SU-DHL-6 (cell line): ENCODE measurements at regions not wholly inside any gene's neighbourhood (a gene's known extent, or its start where the extent isn't known, plus 50 kb on each side); places are given as distances from the start of the nearest gene placed in this dataset.

Experiments
- H2AFZ ChIP-seq: fragments of 200-600 bp; sonication (generic); 2 replicates; pipeline ENCODE4 v1.6.1; 2014; ENCODE audit warnings: low read depth, mild to moderate bottlenecking, moderate library complexity, mixed read lengths, antibody characterized with exemption, low read length; ENCODE audit not compliant: severe bottlenecking
- H3F3A ChIP-seq: fragments of 200-600 bp; shearing (Covaris generic); 2 replicates; pipeline ENCODE4 v1.6.0; 2016; ENCODE audit warnings: antibody characterized with exemption, mild to moderate bottlenecking; ENCODE audit not compliant: insufficient read depth
- H3K27ac ChIP-seq: fragments of 200-600 bp; sonication (generic); 2 replicates; pipeline ENCODE4 v1.5.1; 2016; ENCODE audit warnings: low read depth, mild to moderate bottlenecking, low read length, moderate library complexity, mixed read lengths
- H3K27me3 ChIP-seq: fragments of 200-600 bp; sonication (generic), shearing (Covaris generic); 2 replicates; pipeline ENCODE4 v1.6.0; 2014; ENCODE audit warnings: mild to moderate bottlenecking, low read length
- H3K36me3 ChIP-seq: fragments of 200-600 bp; sonication (generic); 2 replicates; pipeline ENCODE4 v1.6.1; 2014; ENCODE audit warnings: mild to moderate bottlenecking, low read length, mixed read lengths
- H3K4me2 ChIP-seq: fragments of 300-600, 200-600 bp; shearing (Covaris generic), sonication (generic); 2 replicates; pipeline ENCODE4 v1.6.0; 2014; ENCODE audit warnings: low read length, low read depth, mild to moderate bottlenecking; ENCODE audit not compliant: poor library complexity, severe bottlenecking
- H3K4me3 ChIP-seq: fragments of 200-600 bp; sonication (generic); 2 replicates; pipeline ENCODE4 v1.5.1; 2014; ENCODE audit warnings: antibody characterized with exemption, low read length, mild to moderate bottlenecking, mixed read lengths; ENCODE audit not compliant: insufficient read depth, poor library complexity, severe bottlenecking
- H3K79me2 ChIP-seq: fragments of 200-600 bp; sonication (generic); 2 replicates; pipeline ENCODE4 v1.6.1; 2014; ENCODE audit warnings: mild to moderate bottlenecking, low read length, moderate library complexity; ENCODE audit not compliant: insufficient read depth
- H3K9ac ChIP-seq: fragments of 200-600 bp; sonication (generic); 2 replicates; pipeline ENCODE4 v1.7.0; 2014; ENCODE audit warnings: mild to moderate bottlenecking, low read length
- H3K9me2 ChIP-seq: fragments of 200-600 bp; sonication (generic); replicated peaks from 2 replicates; pipeline ENCODE4 v1.6.1; 2014; ENCODE audit warnings: low read length; ENCODE audit not compliant: insufficient read depth
- H3K9me3 ChIP-seq: fragments of 200-600 bp; sonication (generic); 2 replicates; pipeline ENCODE4 v1.6.1; 2014; ENCODE audit warnings: low read length, mixed read lengths; ENCODE audit not compliant: insufficient read depth
- H4K20me1 ChIP-seq: fragments of 200-600 bp; sonication (generic); 2 replicates; pipeline ENCODE4 v1.6.1; 2014; ENCODE audit warnings: low read depth, mild to moderate bottlenecking, antibody characterized with exemption, low read length, moderate library complexity, mixed read lengths
- EZH2phosphoT487 ChIP-seq: fragments of 200-600 bp; sonication (generic), shearing (Covaris generic); conservative IDR thresholded peaks from 2 replicates; pipeline ENCODE4 v1.6.1; 2018; ENCODE audit warnings: mild to moderate bottlenecking, antibody characterized with exemption, low read length, moderate library complexity, mixed read lengths
- TF ChIP-seq, protein P1 (sequence below): fragments of 200-600 bp; sonication (generic); IDR thresholded peaks from one replicate; pipeline ENCODE4 v1.5.1; 2017; ENCODE audit warnings: antibody characterized with exemption, mild to moderate bottlenecking, low read length, moderate library complexity; ENCODE audit not compliant: insufficient read depth, poor library complexity, severe bottlenecking

DNA sequence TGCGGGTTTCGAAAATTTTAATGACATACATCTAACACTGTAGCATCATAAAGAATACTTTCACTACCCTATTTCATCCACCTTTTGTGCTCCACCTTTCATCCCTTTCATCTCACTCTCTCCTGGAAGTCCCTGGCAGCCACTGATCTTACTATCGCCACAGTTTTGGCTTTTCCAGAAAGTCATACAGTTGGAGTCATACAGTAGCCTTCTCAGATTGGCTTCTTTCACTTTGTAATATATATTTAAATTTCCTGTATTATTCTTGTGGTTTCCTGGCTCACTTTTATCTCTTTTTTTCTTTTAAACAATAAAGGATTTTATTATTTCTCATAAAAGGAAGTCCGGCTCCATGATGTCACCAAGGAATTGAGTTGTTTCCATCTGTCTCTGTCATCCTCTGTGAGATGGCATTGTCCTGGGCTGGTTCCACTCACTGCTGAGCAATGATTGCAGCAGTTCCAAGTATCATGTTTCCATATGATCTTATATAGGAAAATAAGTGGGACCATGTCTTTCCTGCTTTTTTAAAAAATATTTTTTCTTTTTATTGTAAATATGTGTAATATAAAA lies 626.3 kb downstream of the POM121L12 start:
- H3K9me2 ChIP-seq = no peaks in the 10 kb centered on the region
- no peaks in the 10 kb centered on the region; the same call in 1 of the 2 replicates for H3K9me3 ChIP-seq
- H4K20me1 ChIP-seq = no peaks in the 10 kb centered on the region
- H2AFZ ChIP-seq = no peak overlapping the region
- H3K79me2 ChIP-seq = no peaks in the 10 kb centered on the region
- H3K36me3 ChIP-seq = no peaks in the 10 kb centered on the region
- TF ChIP-seq, protein P1, sequence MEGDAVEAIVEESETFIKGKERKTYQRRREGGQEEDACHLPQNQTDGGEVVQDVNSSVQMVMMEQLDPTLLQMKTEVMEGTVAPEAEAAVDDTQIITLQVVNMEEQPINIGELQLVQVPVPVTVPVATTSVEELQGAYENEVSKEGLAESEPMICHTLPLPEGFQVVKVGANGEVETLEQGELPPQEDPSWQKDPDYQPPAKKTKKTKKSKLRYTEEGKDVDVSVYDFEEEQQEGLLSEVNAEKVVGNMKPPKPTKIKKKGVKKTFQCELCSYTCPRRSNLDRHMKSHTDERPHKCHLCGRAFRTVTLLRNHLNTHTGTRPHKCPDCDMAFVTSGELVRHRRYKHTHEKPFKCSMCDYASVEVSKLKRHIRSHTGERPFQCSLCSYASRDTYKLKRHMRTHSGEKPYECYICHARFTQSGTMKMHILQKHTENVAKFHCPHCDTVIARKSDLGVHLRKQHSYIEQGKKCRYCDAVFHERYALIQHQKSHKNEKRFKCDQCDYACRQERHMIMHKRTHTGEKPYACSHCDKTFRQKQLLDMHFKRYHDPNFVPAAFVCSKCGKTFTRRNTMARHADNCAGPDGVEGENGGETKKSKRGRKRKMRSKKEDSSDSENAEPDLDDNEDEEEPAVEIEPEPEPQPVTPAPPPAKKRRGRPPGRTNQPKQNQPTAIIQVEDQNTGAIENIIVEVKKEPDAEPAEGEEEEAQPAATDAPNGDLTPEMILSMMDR = no peak
- TF ChIP-seq EZH2phosphoT487 = no peak
- no peak overlapping the region for H3K4me2 ChIP-seq
- H3K27me3 ChIP-seq = no peaks in the 10 kb centered on the region
- H3F3A ChIP-seq = no peaks in the 10 kb centered on the region
- H3K27ac ChIP-seq = no peak overlapping the region
- no peak overlapping the region for H3K4me3 ChIP-seq
- H3K9ac ChIP-seq = no peak overlapping the region

DNA sequence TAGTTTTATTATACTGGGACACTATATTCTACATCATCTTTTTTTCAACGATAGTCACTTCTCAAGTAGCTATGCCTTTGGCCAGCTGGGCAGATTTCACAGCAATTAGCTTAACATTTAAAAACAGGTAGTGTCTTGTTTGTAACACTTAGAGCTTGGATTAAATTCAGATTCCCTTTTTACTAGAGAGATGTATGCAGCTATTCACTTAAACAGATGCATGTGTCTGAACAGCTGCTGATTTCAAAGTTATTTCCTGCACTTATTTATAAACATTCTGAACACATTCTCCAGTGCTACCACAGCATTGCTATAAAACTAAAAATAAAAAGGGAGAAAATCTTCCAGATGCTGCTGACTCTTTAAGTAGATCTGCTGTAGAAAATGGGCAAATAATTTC lies 637.2 kb downstream of the POM121L12 start:
- H3K9me2 ChIP-seq = no peaks in the 10 kb centered on the region
- no peaks in the 10 kb centered on the region for H3F3A ChIP-seq
- no peak for TF ChIP-seq EZH2phosphoT487
- TF ChIP-seq, protein P1 = no peak
- no peaks in the 10 kb centered on the region for H3K36me3 ChIP-seq
- H3K4me2 ChIP-seq = no peak overlapping the region
- H3K79me2 ChIP-seq = no peaks in the 10 kb centered on the region
- H3K9ac ChIP-seq = no peak overlapping the region
- H3K27ac ChIP-seq = no peak overlapping the region
- H2AFZ ChIP-seq = no peak overlapping the region
- H3K9me3 ChIP-seq = no peaks in the 10 kb centered on the region
- no peaks in the 10 kb centered on the region for H3K27me3 ChIP-seq
- H3K4me3 ChIP-seq = no peak overlapping the region
- no peaks in the 10 kb centered on the region for H4K20me1 ChIP-seq

DNA sequence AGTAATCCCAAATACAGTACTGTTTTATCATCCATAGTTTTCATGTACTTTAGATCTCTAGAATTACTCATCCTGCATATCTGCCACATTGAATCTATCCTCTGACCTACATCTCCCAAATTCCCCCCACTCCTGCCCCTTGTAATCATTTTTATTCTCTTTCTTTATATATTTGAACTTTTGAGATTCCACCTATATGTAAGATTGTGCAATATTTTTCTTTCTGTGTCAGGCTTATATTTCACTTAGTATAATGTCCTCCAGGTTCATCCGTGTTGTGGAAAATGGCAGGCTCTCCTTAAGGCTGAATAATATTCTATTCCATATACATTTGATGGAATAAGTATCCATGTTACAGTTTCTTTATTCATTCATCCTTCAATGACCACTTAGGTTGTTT lies 640.4 kb downstream of the POM121L12 start:
- no peak overlapping the region for H3K9ac ChIP-seq
- no peaks in the 10 kb centered on the region for H3K9me2 ChIP-seq
- no peaks in the 10 kb centered on the region for H3K36me3 ChIP-seq
- no peaks in the 10 kb centered on the region for H4K20me1 ChIP-seq
- no peak overlapping the region for H3K4me2 ChIP-seq
- no peak overlapping the region for H3K4me3 ChIP-seq
- no peaks in the 10 kb centered on the region for H3K79me2 ChIP-seq
- no peak for TF ChIP-seq EZH2phosphoT487
- TF ChIP-seq, protein P1 = no peak
- H2AFZ ChIP-seq = no peak overlapping the region
- no peak overlapping the region for H3K27ac ChIP-seq
- H3K27me3 ChIP-seq = no peaks in the 10 kb centered on the region
- H3F3A ChIP-seq = no peaks in the 10 kb centered on the region
- peaks cover 5% of the 10 kb centered on the region; the same call in 1 of the 2 replicates for H3K9me3 ChIP-seq
